Stimulated activated CD4-positive, alpha-beta T cell treated with anti-CD3 and anti-CD28 coated beads, Interleukin-4, amount 100 ng/mL, for 1 hour (primary cell): ENCODE measurements at regions not wholly inside any gene's neighbourhood (a gene's known extent, or its start where the extent isn't known, plus 50 kb on each side); places are given as distances from the start of the nearest gene placed in this dataset.
"Not testable (repeated sequence)": the region's sequence is repeated elsewhere in the genome, so short reads cannot be mapped to it uniquely, and the experiment has no call there.

Experiments
- DNase-seq: peaks from one replicate; pipeline ENCODE4 v3.0.0-alpha.2; 2020

DNA sequence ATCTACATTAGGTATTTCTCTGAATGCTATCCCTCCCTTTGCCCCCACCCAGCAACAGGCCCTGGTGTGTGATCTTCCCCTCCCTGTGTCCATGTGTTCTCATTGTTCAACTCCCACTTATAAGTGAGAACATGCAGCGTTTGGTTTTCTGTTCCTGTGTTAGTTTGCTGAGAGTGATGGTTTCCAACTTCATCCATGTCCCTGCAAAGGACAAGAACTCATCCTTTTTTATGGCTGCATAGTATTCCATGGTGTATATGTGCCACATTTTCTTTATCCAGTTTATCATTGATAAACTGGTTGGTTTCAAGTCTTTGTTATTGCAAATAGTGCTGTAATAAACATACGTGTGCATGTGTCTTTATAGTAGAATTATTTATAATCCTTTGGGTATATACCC lies 55.5 kb upstream of the RASA1 start:
- not testable (repeated sequence) for DNase-seq

DNA sequence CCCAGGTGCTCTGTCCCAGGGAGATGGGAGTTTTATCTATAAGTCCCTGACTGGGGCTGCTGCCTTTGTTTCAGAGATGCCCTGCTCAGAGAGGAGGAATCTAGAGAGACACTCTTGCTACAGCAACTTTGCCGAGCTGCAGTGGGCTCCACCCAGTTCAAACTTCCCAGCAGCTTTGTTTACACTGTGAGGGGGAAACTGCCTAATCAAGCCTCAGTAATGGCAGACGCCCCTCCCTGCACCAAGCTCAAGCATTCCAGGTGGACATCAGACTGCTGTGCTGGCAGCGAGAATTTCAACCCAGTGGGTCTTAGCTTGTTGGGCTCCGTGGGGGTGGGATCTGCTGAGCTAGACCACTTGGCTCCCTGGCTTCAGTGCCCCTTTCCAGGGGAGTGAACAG lies 50.2 kb upstream of the RASA1 start:
- not testable (repeated sequence) for DNase-seq
